IMR-90 (cell line): ENCODE measurements at regions not wholly inside any gene's neighbourhood (a gene's known extent, or its start where the extent isn't known, plus 50 kb on each side); places are given as distances from the start of the nearest gene placed in this dataset.

Source experiments
- CTCF ChIP-seq: conservative IDR thresholded peaks from 2 replicates; pipeline ENCODE4 v1.5.1; 2012; ENCODE audit warnings: mild to moderate bottlenecking, low read depth, low read length, improper control_type of control experiment
- POLR2A ChIP-seq: IDR thresholded peaks from 2 replicates; pipeline ENCODE4 v1.6.1; 2012; ENCODE audit warnings: mild to moderate bottlenecking, low read depth, low read length

- no peak for TF ChIP-seq CTCF
- no peak for TF ChIP-seq POLR2A
Measured at GRCh38 chr6:118758946-118759345, 107.6 kb upstream of the CEP85L start.
